ENCODE measurements at regions not wholly inside any gene's neighbourhood (a gene's known extent, or its start where the extent isn't known, plus 50 kb on each side); places are given as distances from the start of the nearest gene placed in this dataset.

DNA sequence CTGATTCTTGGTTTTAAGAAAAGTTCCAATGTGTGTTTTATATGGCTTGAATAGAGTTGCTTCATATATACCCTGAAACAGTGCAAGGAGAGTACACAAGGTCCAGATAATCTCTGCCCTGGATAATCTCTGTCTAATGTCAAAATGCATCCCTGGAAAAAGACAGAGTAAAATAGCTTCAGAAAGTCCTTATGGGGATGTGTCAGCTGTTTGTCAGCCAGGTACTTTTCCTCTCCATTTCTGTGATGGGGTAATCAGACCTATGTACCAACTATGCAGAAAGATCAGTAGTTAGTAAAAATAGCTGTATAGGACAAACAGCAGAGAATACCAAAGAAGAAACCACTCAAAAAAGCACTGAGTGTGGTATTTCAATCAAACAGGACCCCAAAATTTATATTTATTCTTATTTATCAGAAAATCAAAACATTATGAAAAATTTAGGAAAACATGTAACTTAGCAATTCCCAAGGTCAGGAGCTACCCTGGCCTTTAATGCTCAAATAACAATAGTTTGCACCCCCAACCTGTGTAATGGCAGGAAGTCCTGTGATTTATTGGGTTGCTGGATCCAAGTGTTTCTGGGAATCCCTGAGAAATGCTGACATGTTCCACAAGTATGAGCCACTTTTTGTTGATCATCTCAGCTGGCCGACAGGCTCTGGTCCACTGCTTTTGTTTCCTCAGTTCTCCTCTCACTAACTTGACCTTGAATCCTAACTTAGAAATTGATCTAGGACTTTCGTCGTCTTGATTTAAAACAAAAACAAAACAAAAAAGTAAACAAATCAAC is 69.6 kb downstream of the MDH1 start:
- no peak for DNase-seq

DNA sequence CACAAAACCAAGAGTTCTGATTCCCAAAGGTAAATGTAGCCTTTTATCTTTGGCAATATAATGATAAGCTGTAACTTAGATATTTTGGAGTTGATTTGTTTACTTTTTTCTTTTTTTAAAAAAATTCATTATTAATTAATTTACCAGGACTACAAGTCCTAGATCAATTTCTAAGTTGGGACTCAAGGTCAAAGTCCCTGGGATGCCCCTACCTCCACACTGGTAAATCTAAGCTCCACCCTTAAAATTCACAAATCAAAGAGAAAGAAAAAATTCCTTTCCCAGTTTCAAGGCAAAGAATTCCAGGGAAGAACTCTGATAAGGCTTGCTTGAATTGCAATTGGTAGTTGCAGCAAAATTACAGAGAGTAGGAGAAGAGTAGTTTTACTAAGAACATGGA is 71.3 kb downstream of the MDH1 start:
- no peak for DNase-seq

GRCh38 chr2:63661076-63661475 is 72.3 kb downstream of the MDH1 start:
- peak; percentile 67 for DNase-seq

DNA sequence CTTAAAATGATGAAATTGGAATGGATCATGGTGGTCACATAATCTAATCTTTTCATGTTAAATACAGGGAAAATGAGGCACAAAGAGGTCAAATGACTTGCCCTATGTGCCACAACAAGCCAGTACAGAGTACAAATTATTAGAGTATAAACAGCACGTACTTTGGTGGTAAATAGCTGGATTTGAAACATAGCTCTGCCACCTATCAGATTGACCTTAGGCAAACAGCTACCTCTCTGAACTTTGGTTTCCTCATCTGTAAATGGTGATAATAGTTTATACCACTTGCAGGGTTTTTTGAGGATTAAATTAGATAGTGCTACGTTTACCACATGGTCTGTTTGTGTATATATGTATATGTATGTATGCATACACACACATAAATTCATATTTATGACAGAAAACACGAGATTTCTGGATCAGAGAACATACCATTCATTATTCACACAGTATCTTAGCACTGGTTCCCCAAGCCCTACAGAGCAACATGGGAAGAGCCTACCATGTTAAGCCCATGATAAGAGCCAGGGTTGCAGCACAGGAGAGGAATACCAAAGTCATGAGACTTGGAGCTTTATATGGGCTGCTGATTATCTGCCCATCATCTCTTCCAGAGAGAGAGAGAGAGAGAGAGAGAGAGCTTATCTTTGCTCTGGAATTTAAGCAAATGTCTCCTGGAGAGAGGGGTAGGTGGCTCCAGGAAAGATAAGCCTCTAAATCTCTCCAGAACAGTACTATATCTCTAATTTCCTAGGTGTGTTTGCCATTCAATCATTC is 73.5 kb downstream of the MDH1 start:
- no peak for DNase-seq

- no peak for DNase-seq
Measured at GRCh38 chr2:63663013-63663864, 74.5 kb downstream of the MDH1 start.

GRCh38 chr2:63665091-63665490 is 76.3 kb downstream of the MDH1 start:
- no peak for DNase-seq

DNA sequence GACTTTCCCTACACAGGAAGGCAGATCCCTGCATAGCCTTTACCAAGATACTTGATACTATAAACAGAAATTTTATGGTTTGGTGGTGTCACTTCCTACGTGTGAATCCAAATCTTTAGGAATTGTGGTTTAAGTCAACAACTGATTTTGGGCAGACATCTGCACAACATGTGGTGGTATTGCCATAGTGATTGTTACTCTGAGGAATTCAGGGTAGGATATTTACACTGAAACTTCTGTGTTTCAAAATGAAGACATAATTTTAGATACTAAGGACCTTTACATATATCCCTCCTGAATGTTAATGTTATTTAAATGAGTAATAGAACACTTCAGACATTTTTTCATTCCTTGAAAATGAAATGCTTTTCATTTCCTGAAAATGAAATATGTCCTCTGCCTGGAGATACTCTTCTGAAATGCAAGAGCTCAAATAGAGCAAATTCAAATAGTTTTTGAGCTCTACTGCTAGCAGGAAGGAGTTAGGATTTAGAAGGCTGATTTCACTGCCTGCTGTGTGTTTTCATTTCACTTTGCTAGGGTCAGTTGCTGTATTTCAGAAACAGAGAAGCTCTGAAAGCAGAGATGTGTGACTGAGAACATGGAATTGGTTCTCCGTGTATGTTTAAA is 77.2 kb downstream of the MDH1 start:
- peak; percentile 8 for DNase-seq

- no peak for DNase-seq
Measured at GRCh38 chr2:63667132-63667700, 78.5 kb downstream of the MDH1 start.

- DNase-seq: no peak
Measured at GRCh38 chr2:63668000-63668399, 79.2 kb downstream of the MDH1 start.

DNA sequence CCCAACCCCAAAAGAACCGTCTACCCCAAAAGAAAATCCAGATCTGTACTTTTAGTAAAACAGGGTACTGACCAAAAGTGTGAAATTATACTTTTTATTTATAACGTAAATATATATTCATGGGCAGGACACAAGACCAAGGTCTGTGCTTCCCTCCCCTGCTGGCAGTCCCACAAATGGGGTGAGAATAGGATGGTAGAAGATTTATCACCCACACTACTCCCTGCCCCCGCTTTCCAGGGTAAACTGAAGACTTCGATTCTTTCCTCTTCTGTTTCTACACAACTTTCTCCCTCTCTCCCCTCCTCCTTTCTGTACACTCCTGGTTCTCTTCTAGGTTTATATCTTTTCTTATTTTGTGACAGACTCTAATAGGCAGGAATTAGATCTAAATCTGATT is 79.7 kb downstream of the MDH1 start:
- DNase-seq: no peak

GRCh38 chr2:63669596-63669995 is 80.8 kb downstream of the MDH1 start:
- no peak for DNase-seq

DNA sequence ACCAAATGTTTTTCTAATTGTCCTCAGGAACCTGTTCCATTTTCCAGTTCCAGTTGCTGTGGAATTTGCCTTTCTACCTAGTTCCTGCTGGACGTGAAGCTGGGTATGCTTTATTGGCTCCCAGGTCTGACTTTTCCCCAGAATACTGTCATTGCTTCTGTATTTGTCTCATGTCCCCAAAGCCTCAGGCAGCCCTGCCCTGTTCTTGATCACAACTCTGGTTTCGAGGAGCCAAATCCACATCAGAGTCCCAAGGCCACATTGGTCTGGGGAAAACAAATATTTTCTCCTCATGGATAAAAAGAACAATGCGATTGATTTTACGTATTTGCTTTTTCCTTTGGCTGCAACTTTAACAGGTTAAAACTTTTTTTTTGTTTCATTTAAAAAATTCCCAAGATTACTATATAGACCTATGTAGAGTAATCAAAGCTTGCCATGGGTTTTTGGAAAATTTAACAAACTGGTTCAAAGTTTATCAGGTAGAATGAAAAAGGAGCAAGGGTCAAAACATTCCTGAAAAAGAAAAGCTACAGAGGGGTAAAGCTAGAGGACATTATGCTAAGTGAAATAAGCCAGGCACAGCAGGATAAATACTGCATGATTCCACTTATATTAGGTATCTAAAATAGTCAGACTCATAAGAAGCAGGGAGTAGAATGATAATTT is 85.2 kb downstream of the MDH1 start:
- DNase-seq: no peak

DNA sequence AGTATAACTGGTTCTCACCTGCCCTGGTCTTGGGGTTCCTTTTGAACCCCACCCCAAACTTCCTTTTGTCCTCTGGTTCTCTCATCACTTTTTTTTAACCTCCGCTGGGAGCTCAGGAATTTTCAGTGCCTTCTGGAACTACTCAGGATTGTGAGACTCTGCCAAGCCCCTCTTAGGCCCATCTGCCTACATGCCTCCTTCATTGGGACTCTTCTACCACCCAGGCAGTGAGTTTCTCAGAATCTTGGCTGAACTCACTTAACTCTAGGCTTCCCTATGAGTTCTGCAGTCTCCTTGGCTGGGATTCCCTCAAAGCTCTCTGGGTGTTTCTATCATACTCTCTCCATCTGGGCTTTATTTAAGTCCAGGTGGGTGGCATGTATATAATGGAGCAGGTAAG is 86.3 kb downstream of the MDH1 start:
- DNase-seq: no peak

GRCh38 chr2:63676135-63676534 is 87.4 kb downstream of the MDH1 start:
- no peak for DNase-seq

GRCh38 chr2:63678085-63678484 is 89.3 kb downstream of the MDH1 start:
- no peak for DNase-seq

DNA sequence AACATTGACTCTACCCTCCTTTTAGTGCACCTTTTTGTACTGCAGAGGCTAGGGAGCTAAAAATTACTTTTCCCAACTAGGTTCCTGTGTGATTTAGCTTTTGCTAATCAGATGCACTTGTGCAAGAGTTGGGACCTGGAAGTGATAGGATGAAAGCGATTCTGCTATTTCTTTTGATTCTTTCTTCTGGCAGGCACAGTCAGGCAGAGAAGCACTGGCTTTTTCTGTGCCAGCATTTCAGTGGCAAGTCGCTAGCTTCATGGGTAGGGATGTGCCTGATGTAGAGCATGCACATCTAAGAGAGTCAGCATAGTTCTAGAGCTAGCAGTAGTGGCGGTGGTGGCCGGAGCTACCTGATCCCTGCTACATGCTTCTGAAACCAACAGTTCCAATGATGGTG is 89.8 kb downstream of the MDH1 start:
- DNase-seq: no peak

GRCh38 chr2:63679252-63679855 is 90.6 kb downstream of the MDH1 start:
- DNase-seq: peak; percentile 37

DNA sequence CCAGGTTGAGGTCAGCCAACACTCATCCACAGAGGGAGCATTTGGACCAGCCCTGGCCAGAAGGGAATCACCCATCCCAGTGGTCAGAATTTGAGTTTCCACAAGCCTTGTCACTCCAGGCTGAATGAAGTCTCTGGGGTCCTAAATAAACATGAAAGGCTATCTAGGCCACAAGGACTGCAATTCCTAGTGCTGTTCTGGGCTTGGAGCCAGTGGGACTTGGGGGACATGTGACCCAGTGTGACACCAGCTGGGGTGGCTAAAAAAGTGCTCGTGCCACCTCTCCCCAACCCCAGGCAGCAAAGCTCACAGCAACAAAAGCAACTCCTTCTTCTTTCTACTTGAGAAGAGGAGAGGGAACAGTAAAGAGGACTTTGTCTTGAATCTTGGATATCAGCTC is 91.7 kb downstream of the MDH1 start:
- no peak for DNase-seq

DNA sequence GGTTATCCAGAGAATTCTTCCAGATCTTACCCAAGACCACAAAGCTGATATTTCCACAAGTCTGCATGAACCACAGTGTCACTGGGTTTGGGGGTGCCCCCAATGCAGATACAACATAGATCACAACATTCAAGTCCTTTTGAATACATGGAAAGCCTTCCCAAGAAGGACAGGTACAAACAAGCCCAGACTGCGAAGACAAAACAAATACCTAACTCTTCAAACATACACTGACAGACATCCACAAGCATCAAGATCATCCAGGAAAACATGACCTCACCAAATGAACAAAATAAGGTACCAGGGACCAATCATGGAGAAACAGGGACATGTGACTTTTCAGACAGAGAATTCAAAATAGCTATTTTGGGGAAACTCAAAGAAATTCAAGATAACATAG is 93.1 kb downstream of the MDH1 start:
- DNase-seq: no peak

DNA sequence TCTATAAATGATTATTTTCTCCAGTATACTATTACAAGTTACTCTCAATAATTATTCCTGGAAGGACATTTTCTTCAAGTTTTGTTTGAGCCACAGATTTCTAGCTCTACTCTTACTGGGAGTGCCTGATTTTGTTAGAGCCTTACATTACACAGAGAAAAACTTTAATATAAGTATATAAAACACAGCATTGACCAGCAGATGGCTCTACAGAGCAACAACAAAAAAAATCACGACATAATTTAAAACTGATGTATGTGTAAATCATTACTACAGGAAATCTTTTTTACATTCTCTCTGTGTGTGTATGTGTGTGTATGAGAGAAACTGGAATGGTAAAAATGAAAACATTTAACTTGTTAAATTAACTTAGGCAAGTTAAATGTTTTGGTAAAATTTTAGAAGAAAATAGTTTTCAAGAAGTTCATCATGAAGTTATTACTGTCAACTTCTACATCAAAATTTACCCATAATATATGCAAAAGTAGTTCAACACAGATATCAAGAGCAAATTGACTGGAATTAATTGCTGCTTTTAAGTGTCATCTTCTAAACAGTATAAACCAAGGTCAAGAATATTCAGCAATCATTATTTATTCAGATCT is 103.3 kb downstream of the MDH1 start:
- DNase-seq: peak; percentile 38

- no peak for DNase-seq
Measured at GRCh38 chr2:63695583-63695982, 106.8 kb downstream of the MDH1 start.

Data from amniotic stem cell (primary cell).